ENCODE measurements at regions not wholly inside any gene's neighbourhood (a gene's known extent, or its start where the extent isn't known, plus 50 kb on each side); places are given as distances from the start of the nearest gene placed in this dataset.

- H3K4me3 ChIP-seq (ENCODE audit: low read length in 2 of 2), result no peak overlapping the region
- no peak overlapping the region for H3K27ac Mint-ChIP-seq
- no peaks in the 10 kb centered on the region for H3K36me3 Mint-ChIP-seq
- intact Hi-C loops (cut with micrococcal nuclease), result no loop called here
- no peaks in the 10 kb centered on the region for H3K9me3 ChIP-seq (ENCODE audit: control insufficient read depth in 1 of 2, low read length in 2 of 2)
- H3K27ac ChIP-seq (ENCODE audit: low read depth, low read length), result no peak overlapping the region
- H3K36me3 ChIP-seq (ENCODE audit: insufficient read depth, low read length), result no peaks in the 10 kb centered on the region
- H3K4me1 Mint-ChIP-seq, result no peaks in the 10 kb centered on the region
- POLR2A ChIA-PET (ENCODE audit: partially characterized antibody), result no interaction called here
- no peak for DNase-seq
- H3K4me3 Mint-ChIP-seq, result no peak overlapping the region
- peaks cover 0 to 10% (median 5%) of the 10 kb centered on the region in 8 donors for H3K9me3 Mint-ChIP-seq
- peaks cover 0 to 2% of the 10 kb centered on the region in 2 donors for H3K27me3 Mint-ChIP-seq
- H3K27me3 ChIP-seq (ENCODE audit: insufficient read depth, low read length), result no peaks in the 10 kb centered on the region
- H3K4me1 ChIP-seq (ENCODE audit: insufficient read depth, low read length), result no peaks in the 10 kb centered on the region
- CTCF ChIA-PET (ENCODE audit: partially characterized antibody), result no interaction called here
Measured at GRCh38 chr5:136793300-136793699, 428.0 kb upstream of the TRPC7 start.

- H3K4me1 Mint-ChIP-seq, result no peaks in the 10 kb centered on the region
- Histone ChIP-seq H3K27me3 (ENCODE audit: insufficient read depth, low read length) (no peaks in the 10 kb centered on the region), H3K4me1 (ENCODE audit: insufficient read depth, low read length) (no peaks in the 10 kb centered on the region), H3K27ac (ENCODE audit: low read depth, low read length) (no peak overlapping the region), H3K4me3 (ENCODE audit: low read length in 2 of 2) (no peak overlapping the region), H3K36me3 (ENCODE audit: insufficient read depth, low read length) (no peaks in the 10 kb centered on the region), H3K9me3 (ENCODE audit: control insufficient read depth in 1 of 2, low read length in 2 of 2) (no peaks in the 10 kb centered on the region)
- intact Hi-C loops (cut with micrococcal nuclease), result no loop called here
- H3K4me3 Mint-ChIP-seq, result no peak overlapping the region
- H3K27me3 Mint-ChIP-seq, result no peaks in the 10 kb centered on the region
- no peaks in the 10 kb centered on the region for H3K36me3 Mint-ChIP-seq
- no peak overlapping the region for H3K27ac Mint-ChIP-seq
- ChIA-PET POLR2A (ENCODE audit: partially characterized antibody) (no interaction called here), CTCF (ENCODE audit: partially characterized antibody) (no interaction called here)
- no peak for DNase-seq
- peaks cover 0 to 3% (median 0%) of the 10 kb centered on the region in 8 donors for H3K9me3 Mint-ChIP-seq
Measured at GRCh38 chr5:136781464-136781863, 416.1 kb upstream of the TRPC7 start.

- peaks cover 0 to 3% (median 0%) of the 10 kb centered on the region in 8 donors for H3K9me3 Mint-ChIP-seq
- ChIA-PET CTCF (ENCODE audit: partially characterized antibody) (no interaction called here), POLR2A (ENCODE audit: partially characterized antibody) (no interaction called here)
- DNase-seq, result no peak
- Histone ChIP-seq H3K27me3 (ENCODE audit: insufficient read depth, low read length) (no peaks in the 10 kb centered on the region), H3K36me3 (ENCODE audit: insufficient read depth, low read length) (no peaks in the 10 kb centered on the region), H3K4me3 (ENCODE audit: low read length in 2 of 2) (no peak overlapping the region), H3K4me1 (ENCODE audit: insufficient read depth, low read length) (no peaks in the 10 kb centered on the region), H3K9me3 (ENCODE audit: control insufficient read depth in 1 of 2, low read length in 2 of 2) (no peaks in the 10 kb centered on the region), H3K27ac (ENCODE audit: low read depth, low read length) (no peak overlapping the region)
- intact Hi-C loops (cut with micrococcal nuclease), result no loop called here
- H3K27ac Mint-ChIP-seq, result no peak overlapping the region
- H3K27me3 Mint-ChIP-seq, result no peaks in the 10 kb centered on the region
- H3K36me3 Mint-ChIP-seq, result no peaks in the 10 kb centered on the region
- H3K4me1 Mint-ChIP-seq, result no peaks in the 10 kb centered on the region
- no peak overlapping the region for H3K4me3 Mint-ChIP-seq
Measured at GRCh38 chr5:136780518-136780917, 415.2 kb upstream of the TRPC7 start.

- POLR2A ChIA-PET (ENCODE audit: partially characterized antibody), result no interaction called here
- intact Hi-C loops (cut with micrococcal nuclease), result loop anchor here (10.0 kb wide), 1 partner anchor 891 kb away; no protein-coding TSS in a partner anchor
- Mint-ChIP-seq H3K27ac (no peak overlapping the region), H3K4me1 (no peaks in the 10 kb centered on the region), H3K9me3 (peaks cover 0 to 2% (median 0%) of the 10 kb centered on the region in 8 donors), H3K27me3 (no peaks in the 10 kb centered on the region), H3K36me3 (no peaks in the 10 kb centered on the region), H3K4me3 (no peak overlapping the region)
- H3K36me3 ChIP-seq (ENCODE audit: insufficient read depth, low read length), result no peaks in the 10 kb centered on the region
- H3K9me3 ChIP-seq (ENCODE audit: control insufficient read depth in 1 of 2, low read length in 2 of 2), result no peaks in the 10 kb centered on the region
- H3K27me3 ChIP-seq (ENCODE audit: insufficient read depth, low read length), result no peaks in the 10 kb centered on the region
- DNase-seq, result no peak
- CTCF ChIA-PET (ENCODE audit: partially characterized antibody), result no interaction called here
- no peak overlapping the region for H3K4me3 ChIP-seq (ENCODE audit: low read length in 2 of 2)
- no peaks in the 10 kb centered on the region for H3K4me1 ChIP-seq (ENCODE audit: insufficient read depth, low read length)
- no peak overlapping the region for H3K27ac ChIP-seq (ENCODE audit: low read depth, low read length)
Measured at GRCh38 chr5:136776022-136776927, 410.9 kb upstream of the TRPC7 start.

GRCh38 chr5:136772491-136772890 lies 407.1 kb upstream of the TRPC7 start:
- no peaks in the 10 kb centered on the region for H3K4me1 Mint-ChIP-seq
- POLR2A ChIA-PET (ENCODE audit: partially characterized antibody), result no interaction called here

GRCh38 chr5:136769900-136770684 lies 404.7 kb upstream of the TRPC7 start:
- no peak overlapping the region for H3K27ac ChIP-seq (ENCODE audit: low read depth, low read length)
- peak in 4 of 5 donors; percentile 5 to 15 (median 12) for DNase-seq
- no peaks in the 10 kb centered on the region for H3K36me3 ChIP-seq (ENCODE audit: insufficient read depth, low read length)
- H3K27ac Mint-ChIP-seq, result no peak overlapping the region
- no peaks in the 10 kb centered on the region for H3K9me3 ChIP-seq (ENCODE audit: control insufficient read depth in 1 of 2, low read length in 2 of 2)
- H3K4me1 Mint-ChIP-seq, result no peaks in the 10 kb centered on the region
- H3K4me1 ChIP-seq (ENCODE audit: insufficient read depth, low read length), result no peaks in the 10 kb centered on the region
- peaks cover 0 to 4% of the 10 kb centered on the region in 2 donors for H3K27me3 Mint-ChIP-seq
- ChIA-PET POLR2A (ENCODE audit: partially characterized antibody) (no interaction called here), CTCF (ENCODE audit: partially characterized antibody) (interaction anchor here (1.0 kb wide), 1 partner anchor 521 kb away, joined by 5 read pairs; no protein-coding TSS in a partner anchor)
- no peaks in the 10 kb centered on the region for H3K36me3 Mint-ChIP-seq
- no peak overlapping the region for H3K4me3 Mint-ChIP-seq
- peaks cover 0 to 10% (median 0%) of the 10 kb centered on the region in 8 donors for H3K9me3 Mint-ChIP-seq
- H3K27me3 ChIP-seq (ENCODE audit: insufficient read depth, low read length), result no peaks in the 10 kb centered on the region
- intact Hi-C loops (cut with micrococcal nuclease), result loop anchor here (10.0 kb wide), 1 partner anchor 885 kb away; no protein-coding TSS in a partner anchor
- no peak overlapping the region for H3K4me3 ChIP-seq (ENCODE audit: low read length in 2 of 2)

More at GRCh38 chr5:136772491-136772890, 407.1 kb upstream of the TRPC7 start:
- peaks cover 0 to 4% of the 10 kb centered on the region in 2 donors for H3K27me3 Mint-ChIP-seq
- Histone ChIP-seq H3K27ac (ENCODE audit: low read depth, low read length) (no peak overlapping the region), H3K4me3 (ENCODE audit: low read length in 2 of 2) (no peak overlapping the region), H3K36me3 (ENCODE audit: insufficient read depth, low read length) (no peaks in the 10 kb centered on the region), H3K9me3 (ENCODE audit: control insufficient read depth in 1 of 2, low read length in 2 of 2) (no peaks in the 10 kb centered on the region), H3K27me3 (ENCODE audit: insufficient read depth, low read length) (no peaks in the 10 kb centered on the region), H3K4me1 (ENCODE audit: insufficient read depth, low read length) (no peaks in the 10 kb centered on the region)
- H3K36me3 Mint-ChIP-seq, result no peaks in the 10 kb centered on the region
- peaks cover 0 to 5% (median 0%) of the 10 kb centered on the region in 8 donors for H3K9me3 Mint-ChIP-seq
- no peak overlapping the region for H3K27ac Mint-ChIP-seq
- no peak overlapping the region for H3K4me3 Mint-ChIP-seq
- intact Hi-C loops (cut with micrococcal nuclease), result loop anchor here (10.0 kb wide), 1 partner anchor 888 kb away; no protein-coding TSS in a partner anchor
- DNase-seq, result no peak
- CTCF ChIA-PET (ENCODE audit: partially characterized antibody), result no interaction called here

- intact Hi-C loops (cut with micrococcal nuclease), result no loop called here
- Histone ChIP-seq H3K9me3 (ENCODE audit: control insufficient read depth in 1 of 2, low read length in 2 of 2) (no peaks in the 10 kb centered on the region), H3K4me1 (ENCODE audit: insufficient read depth, low read length) (no peaks in the 10 kb centered on the region), H3K4me3 (ENCODE audit: low read length in 2 of 2) (no peak overlapping the region), H3K36me3 (ENCODE audit: insufficient read depth, low read length) (no peaks in the 10 kb centered on the region), H3K27ac (ENCODE audit: low read depth, low read length) (no peak overlapping the region), H3K27me3 (ENCODE audit: insufficient read depth, low read length) (no peaks in the 10 kb centered on the region)
- Mint-ChIP-seq H3K4me1 (no peaks in the 10 kb centered on the region), H3K27me3 (peaks cover 0 to 4% of the 10 kb centered on the region in 2 donors), H3K27ac (no peak overlapping the region), H3K4me3 (no peak overlapping the region), H3K9me3 (peaks cover 0 to 10% (median 0%) of the 10 kb centered on the region in 8 donors), H3K36me3 (no peaks in the 10 kb centered on the region)
- ChIA-PET POLR2A (ENCODE audit: partially characterized antibody) (no interaction called here), CTCF (ENCODE audit: partially characterized antibody) (interaction anchor here (1.2 kb wide), 1 partner anchor 519 kb away, joined by 3 read pairs; no protein-coding TSS in a partner anchor)
- no peak for DNase-seq
Measured at GRCh38 chr5:136769093-136769492, 403.7 kb upstream of the TRPC7 start.
